ENCODE measurements at regions not wholly inside any gene's neighbourhood (a gene's known extent, or its start where the extent isn't known, plus 50 kb on each side); places are given as distances from the start of the nearest gene placed in this dataset.

- no peak overlapping the region for H3K4me3 ChIP-seq (ENCODE audit: low read length)
- DNase-seq (ENCODE audit: low read depth), result no peak
- TF ChIP-seq CTCF (conservative IDR thresholded peaks at IDR 0.05; ENCODE audit: low read depth, low read length), result no peak
Measured at GRCh38 chr2:8352989-8353388, 328.9 kb upstream of the ID2 start.

GRCh38 chr2:8355102-8355859 lies 326.6 kb upstream of the ID2 start:
- no peak for DNase-seq (ENCODE audit: low read depth)
- TF ChIP-seq CTCF (conservative IDR thresholded peaks at IDR 0.05; ENCODE audit: low read depth, low read length), result no peak

GRCh38 chr2:8357738-8358518 lies 323.9 kb upstream of the ID2 start:
- DNase-seq (ENCODE audit: low read depth), result no peak
- TF ChIP-seq CTCF (conservative IDR thresholded peaks at IDR 0.05; ENCODE audit: low read depth, low read length), result no peak
- no peak overlapping the region for H3K4me3 ChIP-seq (ENCODE audit: low read length)

More at GRCh38 chr2:8355102-8355859, 326.6 kb upstream of the ID2 start:
- H3K4me3 ChIP-seq (ENCODE audit: low read length), result no peak overlapping the region

- no peak for TF ChIP-seq CTCF (conservative IDR thresholded peaks at IDR 0.05; ENCODE audit: low read depth, low read length)
- no peak for DNase-seq (ENCODE audit: low read depth)
- no peak overlapping the region for H3K4me3 ChIP-seq (ENCODE audit: low read length)
Measured at GRCh38 chr2:8361930-8362329, 319.9 kb upstream of the ID2 start.

GRCh38 chr2:8363161-8363560 lies 318.7 kb upstream of the ID2 start:
- H3K4me3 ChIP-seq (ENCODE audit: low read length), result no peak overlapping the region
- no peak for TF ChIP-seq CTCF (conservative IDR thresholded peaks at IDR 0.05; ENCODE audit: low read depth, low read length)
- no peak for DNase-seq (ENCODE audit: low read depth)

GRCh38 chr2:8364668-8365067 lies 317.2 kb upstream of the ID2 start:
- no peak overlapping the region for H3K4me3 ChIP-seq (ENCODE audit: low read length)
- no peak for TF ChIP-seq CTCF (conservative IDR thresholded peaks at IDR 0.05; ENCODE audit: low read depth, low read length)
- no peak for DNase-seq (ENCODE audit: low read depth)

Data from retinal pigment epithelial cell (primary cell).